ENCODE measurements at regions not wholly inside any gene's neighbourhood (a gene's known extent, or its start where the extent isn't known, plus 50 kb on each side); places are given as distances from the start of the nearest gene placed in this dataset.

DNA sequence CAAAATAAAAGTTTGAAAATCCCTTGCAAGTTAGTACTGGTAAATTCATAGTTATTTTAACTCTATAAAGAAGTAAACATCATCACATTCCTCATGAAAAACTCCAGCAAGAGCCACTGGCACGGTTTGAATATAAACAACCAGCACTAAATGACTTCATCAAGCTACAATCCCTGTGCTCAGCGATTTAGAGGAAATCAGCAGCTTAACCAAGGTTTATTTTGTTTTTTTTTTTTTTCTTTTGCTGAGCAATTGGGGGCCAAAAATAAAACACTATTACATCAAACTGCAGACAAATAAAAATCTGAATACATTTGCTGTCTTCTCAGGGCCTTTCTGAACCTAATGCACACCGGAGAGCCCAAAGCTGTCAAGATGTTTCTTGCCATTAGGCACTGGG, 106.2 kb upstream of the SLC24A2 start:
- Histone ChIP-seq H3K4me3 (replicated peaks in 1 of 3; ENCODE audit: insufficient read depth in 1 of 3, low read depth in 1 of 3, low read length in 3 of 3) (no peak overlapping the region), H2AFZ (ENCODE audit: low read depth, low read length) (no peak overlapping the region), H3K9me3 (replicated peaks; ENCODE audit: control insufficient read depth, insufficient read depth, low read length) (no peaks in the 10 kb centered on the region), H3K4me1 (ENCODE audit: control insufficient read depth, extremely low read depth, insufficient read depth, low read length) (no peaks in the 10 kb centered on the region), H3K4me2 (ENCODE audit: insufficient read depth, low read length) (no peak overlapping the region), H3K79me2 (ENCODE audit: control insufficient read depth, insufficient read depth, low read length) (no peaks in the 10 kb centered on the region), H4K20me1 (replicated peaks; ENCODE audit: control insufficient read depth, extremely low read depth, insufficient read depth, low read length) (no peaks in the 10 kb centered on the region), H3K27me3 (ENCODE audit: control insufficient read depth in 2 of 2, insufficient read depth in 2 of 2, low read length in 2 of 2) (peaks cover 0 to 2% of the 10 kb centered on the region in 2 experiments), H3K36me3 (ENCODE audit: control insufficient read depth in 2 of 2, extremely low read depth in 1 of 2, insufficient read depth in 2 of 2, low read length in 2 of 2) (no peaks in the 10 kb centered on the region), H3K9me1 (replicated peaks; ENCODE audit: control insufficient read depth, extremely low read depth, insufficient read depth, low read length) (no peaks in the 10 kb centered on the region), H3K27ac (ENCODE audit: insufficient read depth, low read depth, low read length) (no peak overlapping the region), H3K9ac (replicated peaks; ENCODE audit: extremely low read depth, insufficient read depth, low read length) (no peak overlapping the region)
- no TSS peak for BruUV-seq (replicated peaks)
- intact Hi-C loops (cut with micrococcal nuclease) (no loop called here), dilution Hi-C loops (cut with MboI; ENCODE audit: extremely low pct_ligation_motif_present, low sequenced_read_pairs) (no loop called here)
- CTCF ChIA-PET, result no interaction called here
- no peak for DNase-seq (ENCODE audit: low read depth, low spot score)
- no peak for FAIRE-seq
- POLR2A ChIA-PET, result no interaction called here
- TF ChIP-seq EZH2 (IDR thresholded peaks at IDR 0.05; ENCODE audit: borderline replicate concordance, low read depth, low read length, severe bottlenecking), result no peak
- TF ChIP-seq POLR2AphosphoS5 (IDR thresholded peaks at IDR 0.05; ENCODE audit: insufficient read depth, low read depth, low read length), result no peak
- TF ChIP-seq GATA2 (IDR thresholded peaks at IDR 0.05; ENCODE audit: insufficient read depth, insufficient read length, low read depth, low read length), result no peak
- TF ChIP-seq JUN (IDR thresholded peaks at IDR 0.05; ENCODE audit: borderline replicate concordance, insufficient read depth, insufficient read length, low read depth), result no peak
- TF ChIP-seq POLR2A (IDR thresholded peaks at IDR 0.05; ENCODE audit: low read depth, low read length), result no peak
- TF ChIP-seq FOS (IDR thresholded peaks at IDR 0.05; ENCODE audit: borderline replicate concordance, insufficient read depth, low read length), result no peak
- no peak for TF ChIP-seq MYC (IDR thresholded peaks at IDR 0.05; ENCODE audit: low read depth, low read length)
- TF ChIP-seq, protein P1, sequence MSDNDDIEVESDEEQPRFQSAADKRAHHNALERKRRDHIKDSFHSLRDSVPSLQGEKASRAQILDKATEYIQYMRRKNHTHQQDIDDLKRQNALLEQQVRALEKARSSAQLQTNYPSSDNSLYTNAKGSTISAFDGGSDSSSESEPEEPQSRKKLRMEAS (IDR thresholded peaks at IDR 0.05; ENCODE audit: insufficient read depth, insufficient read length), result no peak
- TF ChIP-seq, protein P2, sequence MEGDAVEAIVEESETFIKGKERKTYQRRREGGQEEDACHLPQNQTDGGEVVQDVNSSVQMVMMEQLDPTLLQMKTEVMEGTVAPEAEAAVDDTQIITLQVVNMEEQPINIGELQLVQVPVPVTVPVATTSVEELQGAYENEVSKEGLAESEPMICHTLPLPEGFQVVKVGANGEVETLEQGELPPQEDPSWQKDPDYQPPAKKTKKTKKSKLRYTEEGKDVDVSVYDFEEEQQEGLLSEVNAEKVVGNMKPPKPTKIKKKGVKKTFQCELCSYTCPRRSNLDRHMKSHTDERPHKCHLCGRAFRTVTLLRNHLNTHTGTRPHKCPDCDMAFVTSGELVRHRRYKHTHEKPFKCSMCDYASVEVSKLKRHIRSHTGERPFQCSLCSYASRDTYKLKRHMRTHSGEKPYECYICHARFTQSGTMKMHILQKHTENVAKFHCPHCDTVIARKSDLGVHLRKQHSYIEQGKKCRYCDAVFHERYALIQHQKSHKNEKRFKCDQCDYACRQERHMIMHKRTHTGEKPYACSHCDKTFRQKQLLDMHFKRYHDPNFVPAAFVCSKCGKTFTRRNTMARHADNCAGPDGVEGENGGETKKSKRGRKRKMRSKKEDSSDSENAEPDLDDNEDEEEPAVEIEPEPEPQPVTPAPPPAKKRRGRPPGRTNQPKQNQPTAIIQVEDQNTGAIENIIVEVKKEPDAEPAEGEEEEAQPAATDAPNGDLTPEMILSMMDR (IDR thresholded peaks at IDR 0.05; ENCODE audit: extremely low read depth in 1 of 2, insufficient read depth in 1 of 2, low read depth in 1 of 2, low read length in 2 of 2), result no peak

Measured in endothelial cell of umbilical vein (primary cell).